Astrocyte (in vitro differentiated cells and primary cell): ENCODE measurements at regions not wholly inside any gene's neighbourhood (a gene's known extent, or its start where the extent isn't known, plus 50 kb on each side); places are given as distances from the start of the nearest gene placed in this dataset.

ENCODE experiments used
- DNase-seq: peaks from one replicate; pipeline ENCODE4 v3.0.0-alpha.2; 2010; ENCODE audit warnings: low read depth
- FAIRE-seq: peaks from 2 replicates; lab custom pipeline; 2011; peaks lifted over from hg19 to GRCh38; lab: Jason Lieb, UNC
- H2AFZ ChIP-seq: 2 replicates; pipeline ENCODE4 v1.6.0; 2012; ENCODE audit warnings: low read depth, low read length, inconsistent platforms
- H3K27ac ChIP-seq: 2 replicates; pipeline ENCODE4 v1.5.1; 2011; ENCODE audit warnings: low read depth, low read length, inconsistent platforms
- H3K27me3 ChIP-seq: 2 replicates; pipeline ENCODE4 v1.6.0; 2011; ENCODE audit warnings: low read length, inconsistent platforms; ENCODE audit not compliant: insufficient read depth
- H3K36me3 ChIP-seq: 2 replicates; pipeline ENCODE4 v1.5.1; 2011; ENCODE audit warnings: low read length, inconsistent platforms; ENCODE audit not compliant: insufficient read depth
- H3K4me1 ChIP-seq: 2 replicates; pipeline ENCODE4 v1.5.1; 2011; ENCODE audit warnings: low read length, inconsistent platforms; ENCODE audit not compliant: insufficient read depth
- H3K4me2 ChIP-seq: 2 replicates; pipeline ENCODE4 v1.6.0; 2012; ENCODE audit warnings: low read length, inconsistent platforms
- H3K4me3 ChIP-seq: 2 replicates; pipeline ENCODE4 v1.5.1; 2011; ENCODE audit warnings: low read depth, mild to moderate bottlenecking, low read length, inconsistent platforms; ENCODE audit not compliant: insufficient read depth
- H3K79me2 ChIP-seq: 2 replicates; pipeline ENCODE4 v1.6.0; 2012; ENCODE audit warnings: mild to moderate bottlenecking, low read length, inconsistent platforms; ENCODE audit not compliant: insufficient read depth
- H3K9ac ChIP-seq: 2 replicates; pipeline ENCODE4 v1.6.0; 2012; ENCODE audit warnings: mild to moderate bottlenecking, low read length, inconsistent platforms
- H3K9me3 ChIP-seq: 2 replicates; pipeline ENCODE4 v1.5.1; 2012; ENCODE audit warnings: low read depth, mild to moderate bottlenecking, low read length, inconsistent platforms; ENCODE audit not compliant: insufficient read depth
- H4K20me1 ChIP-seq: 2 replicates; pipeline ENCODE4 v1.6.0; 2012; ENCODE audit warnings: low read length, inconsistent platforms; ENCODE audit not compliant: insufficient read depth
- H3K27ac Mint-ChIP-seq: one replicate; pipeline ENCODE4 v1.8.0; 2021; ENCODE audit warnings: mild to moderate bottlenecking, mixed read lengths; ENCODE audit not compliant: unreplicated experiment
- H3K27me3 Mint-ChIP-seq: one replicate; pipeline ENCODE4 v1.8.0; 2021; ENCODE audit warnings: low read depth, mixed read lengths; ENCODE audit not compliant: unreplicated experiment
- H3K36me3 Mint-ChIP-seq: one replicate; pipeline ENCODE4 v1.8.0; 2021; ENCODE audit warnings: low read depth, mixed read lengths; ENCODE audit not compliant: unreplicated experiment
- H3K4me1 Mint-ChIP-seq: one replicate; pipeline ENCODE4 v1.8.0; 2021; ENCODE audit warnings: low read depth, mixed read lengths; ENCODE audit not compliant: unreplicated experiment
- H3K4me3 Mint-ChIP-seq: one replicate; pipeline ENCODE4 v1.8.0; 2021; ENCODE audit warnings: mild to moderate bottlenecking, moderate library complexity, mixed read lengths; ENCODE audit not compliant: unreplicated experiment
- H3K9me3 Mint-ChIP-seq: one replicate; pipeline ENCODE4 v1.8.0; 2021; ENCODE audit warnings: mild to moderate bottlenecking, mixed read lengths; ENCODE audit not compliant: unreplicated experiment
- CTCF ChIP-seq: IDR thresholded peaks from 2 replicates; pipeline ENCODE4 v1.5.1; 2011; ENCODE audit warnings: low read depth, mild to moderate bottlenecking, inconsistent platforms, low read length, moderate library complexity; ENCODE audit not compliant: insufficient read depth
- EZH2 ChIP-seq: IDR thresholded peaks from 2 replicates; pipeline ENCODE4 v1.6.1; 2012; ENCODE audit warnings: mild to moderate bottlenecking, low read length, inconsistent platforms; ENCODE audit not compliant: insufficient read depth

DNA sequence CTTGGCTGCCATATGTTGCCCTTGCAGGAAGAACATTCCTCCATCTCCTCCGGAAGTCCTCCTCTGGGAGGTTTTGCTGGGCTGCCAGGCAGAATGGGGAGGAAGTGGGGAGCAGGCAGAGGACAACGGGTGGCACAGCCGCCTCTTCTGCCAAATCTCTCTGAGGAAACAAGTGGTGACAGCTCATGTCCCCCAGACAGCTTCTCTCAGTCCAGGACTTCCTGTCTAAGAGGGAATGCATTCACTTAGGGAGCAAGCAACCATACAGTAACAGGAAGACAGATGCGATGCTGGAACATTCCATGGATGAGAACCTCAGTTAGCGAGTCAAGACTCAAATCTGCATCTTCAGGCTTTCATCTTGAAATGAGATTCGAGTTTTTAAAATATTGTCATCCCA is 701.0 kb downstream of the SEMA5A start:
- H3K79me2 ChIP-seq: no peaks in the 10 kb centered on the region
- peak overlapping the region; percentile 2 for H3K27ac ChIP-seq
- TF ChIP-seq CTCF: no peak
- no peak for TF ChIP-seq EZH2
- no peak overlapping the region for H3K4me3 ChIP-seq
- no peak overlapping the region for H3K27ac Mint-ChIP-seq
- DNase-seq (no peak), FAIRE-seq (no peak)
- H3K4me2 ChIP-seq: no peak overlapping the region
- H3K9ac ChIP-seq: no peak overlapping the region
- no peaks in the 10 kb centered on the region for H3K9me3 ChIP-seq
- H3K4me1 Mint-ChIP-seq: peaks cover 25% of the 10 kb centered on the region
- no peaks in the 10 kb centered on the region for H3K36me3 ChIP-seq
- no peaks in the 10 kb centered on the region for H3K27me3 Mint-ChIP-seq
- peaks cover 9% of the 10 kb centered on the region for H3K9me3 Mint-ChIP-seq
- H3K36me3 Mint-ChIP-seq: peaks cover 2% of the 10 kb centered on the region
- peak overlapping the region; percentile 59 for H2AFZ ChIP-seq
- H3K27me3 ChIP-seq: no peaks in the 10 kb centered on the region
- no peaks in the 10 kb centered on the region for H4K20me1 ChIP-seq
- no peak overlapping the region for H3K4me3 Mint-ChIP-seq
- peaks cover 32% of the 10 kb centered on the region for H3K4me1 ChIP-seq

DNA sequence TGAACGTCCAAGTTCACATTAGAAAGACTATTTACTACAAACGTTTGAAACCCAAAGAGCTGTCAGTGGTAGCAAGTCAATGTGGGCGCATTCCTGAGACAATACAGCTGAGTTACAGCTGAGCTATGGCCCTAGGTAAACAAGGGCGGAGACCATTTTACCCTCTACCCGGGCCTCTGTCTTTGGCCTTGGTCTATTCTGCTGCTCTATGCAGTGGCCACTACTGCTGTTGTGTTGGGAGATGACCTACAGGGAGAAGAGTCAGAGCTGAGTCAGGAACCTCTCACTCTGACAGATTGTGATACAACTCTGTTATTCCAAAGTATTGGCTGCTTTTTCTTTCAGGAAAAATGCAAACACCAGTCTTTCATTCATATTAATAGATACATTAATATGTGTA is 700.6 kb downstream of the SEMA5A start:
- Histone ChIP-seq H3K36me3 (no peaks in the 10 kb centered on the region), H3K27ac (no peak overlapping the region), H4K20me1 (no peaks in the 10 kb centered on the region), H3K4me1 (peaks cover 32% of the 10 kb centered on the region), H3K9ac (no peak overlapping the region), H3K79me2 (no peaks in the 10 kb centered on the region), H3K27me3 (no peaks in the 10 kb centered on the region), H2AFZ (no peak overlapping the region), H3K9me3 (no peaks in the 10 kb centered on the region), H3K4me3 (no peak overlapping the region), H3K4me2 (no peak overlapping the region)
- H3K4me3 Mint-ChIP-seq: no peak overlapping the region
- DNase-seq: peak; percentile 25
- FAIRE-seq: no peak
- peaks cover 8% of the 10 kb centered on the region for H3K9me3 Mint-ChIP-seq
- TF ChIP-seq CTCF: no peak
- TF ChIP-seq EZH2: no peak
- H3K27ac Mint-ChIP-seq: no peak overlapping the region
- no peaks in the 10 kb centered on the region for H3K27me3 Mint-ChIP-seq
- peaks cover 25% of the 10 kb centered on the region for H3K4me1 Mint-ChIP-seq
- no peaks in the 10 kb centered on the region for H3K36me3 Mint-ChIP-seq

DNA sequence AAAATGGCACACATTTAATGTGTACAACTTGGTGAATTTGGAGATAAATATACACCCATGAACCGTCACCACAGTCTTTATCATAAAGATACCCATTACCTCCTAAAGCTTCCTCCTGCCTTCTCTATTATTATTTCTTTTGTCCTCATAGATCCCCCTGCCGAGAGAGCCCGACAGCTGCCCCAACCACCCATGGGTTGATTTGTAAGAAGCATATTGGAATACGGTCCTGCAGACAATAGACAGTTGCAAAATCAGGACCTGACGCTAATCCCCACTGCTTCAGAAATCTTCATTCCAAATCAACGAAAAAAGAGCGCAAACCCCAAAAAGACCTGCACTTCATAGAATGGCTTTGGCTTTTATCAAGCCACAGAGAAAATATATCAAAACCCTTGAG is 697.5 kb downstream of the SEMA5A start:
- Histone ChIP-seq H3K9me3 (no peaks in the 10 kb centered on the region), H4K20me1 (no peaks in the 10 kb centered on the region), H2AFZ (no peak overlapping the region), H3K27ac (peak overlapping the region; percentile 62), H3K9ac (no peak overlapping the region), H3K4me1 (peaks cover 29% of the 10 kb centered on the region), H3K4me2 (no peak overlapping the region), H3K27me3 (no peaks in the 10 kb centered on the region), H3K79me2 (no peaks in the 10 kb centered on the region), H3K4me3 (no peak overlapping the region), H3K36me3 (no peaks in the 10 kb centered on the region)
- no peak for DNase-seq
- TF ChIP-seq CTCF (no peak), EZH2 (no peak)
- Mint-ChIP-seq H3K9me3 (no peaks in the 10 kb centered on the region), H3K36me3 (no peaks in the 10 kb centered on the region), H3K27me3 (no peaks in the 10 kb centered on the region), H3K4me3 (no peak overlapping the region), H3K4me1 (peaks cover 21% of the 10 kb centered on the region), H3K27ac (no peak overlapping the region)
- FAIRE-seq: no peak
